Activated CD4-positive, alpha-beta memory T cell treated with anti-CD3 and anti-CD28 coated beads for 36 hours (primary cell): ENCODE measurements at regions not wholly inside any gene's neighbourhood (a gene's known extent, or its start where the extent isn't known, plus 50 kb on each side); places are given as distances from the start of the nearest gene placed in this dataset.
"Not testable (repeated sequence)": the region's sequence is repeated elsewhere in the genome, so short reads cannot be mapped to it uniquely, and the experiment has no call there.

ENCODE experiments used
- CTCF ChIA-PET: fragments of 350-600 bp; sonication (Branson Sonifier 250); formaldehyde crosslinking; loops from one replicate; lab custom pipeline; 2021; ENCODE audit warnings: antibody characterized with exemption, inconsistent platforms; lab: Charles Lee
- POLR2A ChIA-PET: fragments of 350-600 bp; sonication (Branson Sonifier 250); formaldehyde crosslinking; loops from one replicate; lab custom pipeline; 2021; ENCODE audit warnings: antibody characterized with exemption; lab: Charles Lee
- DNase-seq: peaks from one replicate; pipeline ENCODE4 v3.0.0-alpha.2; 2020
- H3K27ac Mint-ChIP-seq: one replicate; pipeline ENCODE4 v1.8.0; 2021; ENCODE audit warnings: mixed read lengths
- H3K27me3 Mint-ChIP-seq: one replicate; pipeline ENCODE4 v1.8.0; 2021; ENCODE audit warnings: mixed read lengths
- H3K36me3 Mint-ChIP-seq: one replicate; pipeline ENCODE4 v1.8.0; 2021; ENCODE audit warnings: mixed read lengths
- H3K4me1 Mint-ChIP-seq: one replicate; pipeline ENCODE4 v1.8.0; 2021; ENCODE audit warnings: low read depth, mixed read lengths
- H3K4me3 Mint-ChIP-seq: one replicate; pipeline ENCODE4 v1.8.0; 2021; ENCODE audit warnings: mild to moderate bottlenecking, mixed read lengths
- H3K9me3 Mint-ChIP-seq: one replicate; pipeline ENCODE4 v1.8.0; 2021; ENCODE audit warnings: mixed read lengths
- intact Hi-C: fragments of 100-400 bp; cut with micrococcal nuclease; formaldehyde crosslinking; loops from one replicate; pipeline ENCODE4 v1.15.1; 2023

GRCh38 chr12:102344691-102345090 lies 135.7 kb downstream of the IGF1 start:
- H3K4me1 Mint-ChIP-seq = no peaks in the 10 kb centered on the region
- DNase-seq = no peak
- intact Hi-C loops = no loop called here
- ChIA-PET CTCF (no interaction called here), POLR2A (no interaction called here)
- no peaks in the 10 kb centered on the region for H3K9me3 Mint-ChIP-seq
- H3K4me3 Mint-ChIP-seq = no peak overlapping the region
- no peak overlapping the region for H3K27ac Mint-ChIP-seq
- no peaks in the 10 kb centered on the region for H3K36me3 Mint-ChIP-seq
- peaks cover 4% of the 10 kb centered on the region for H3K27me3 Mint-ChIP-seq

- DNase-seq = no peak
- H3K27me3 Mint-ChIP-seq = peaks cover 4% of the 10 kb centered on the region
- POLR2A ChIA-PET = no interaction called here
These were observed 136.8 kb downstream of the IGF1 start for GRCh38 chr12:102343361-102344121.

GRCh38 chr12:102342281-102343006 lies 137.9 kb downstream of the IGF1 start:
- intact Hi-C loops = no loop called here
- no peak for DNase-seq
- H3K4me1 Mint-ChIP-seq = no peaks in the 10 kb centered on the region
- peaks cover under 1% of the 10 kb centered on the region for H3K27me3 Mint-ChIP-seq
- no peak overlapping the region for H3K4me3 Mint-ChIP-seq
- no peak overlapping the region for H3K27ac Mint-ChIP-seq
- CTCF ChIA-PET = no interaction called here
- H3K36me3 Mint-ChIP-seq = no peaks in the 10 kb centered on the region
- no peaks in the 10 kb centered on the region for H3K9me3 Mint-ChIP-seq
- POLR2A ChIA-PET = no interaction called here

More at GRCh38 chr12:102343361-102344121, 136.8 kb downstream of the IGF1 start:
- Mint-ChIP-seq H3K27ac (no peak overlapping the region), H3K4me1 (no peaks in the 10 kb centered on the region), H3K36me3 (no peaks in the 10 kb centered on the region), H3K9me3 (no peaks in the 10 kb centered on the region), H3K4me3 (no peak overlapping the region)
- intact Hi-C loops = no loop called here
- CTCF ChIA-PET = no interaction called here

- Mint-ChIP-seq H3K36me3 (no peaks in the 10 kb centered on the region), H3K9me3 (no peaks in the 10 kb centered on the region)
- CTCF ChIA-PET = no interaction called here
These were observed 137.1 kb upstream of the PMCH start for GRCh38 chr12:102334765-102335164.

GRCh38 chr12:102331419-102331818 lies 133.8 kb upstream of the PMCH start:
- H3K4me1 Mint-ChIP-seq = no peaks in the 10 kb centered on the region
- H3K4me3 Mint-ChIP-seq = no peak overlapping the region
- intact Hi-C loops = no loop called here
- CTCF ChIA-PET = no interaction called here
- no peak for DNase-seq
- H3K27ac Mint-ChIP-seq = no peak overlapping the region
- POLR2A ChIA-PET = no interaction called here
- H3K36me3 Mint-ChIP-seq = no peaks in the 10 kb centered on the region
- no peaks in the 10 kb centered on the region for H3K27me3 Mint-ChIP-seq
- no peaks in the 10 kb centered on the region for H3K9me3 Mint-ChIP-seq

More at GRCh38 chr12:102334765-102335164, 137.1 kb upstream of the PMCH start:
- H3K27ac Mint-ChIP-seq = no peak overlapping the region
- POLR2A ChIA-PET = no interaction called here
- H3K4me1 Mint-ChIP-seq = no peaks in the 10 kb centered on the region
- H3K27me3 Mint-ChIP-seq = no peaks in the 10 kb centered on the region
- no peak overlapping the region for H3K4me3 Mint-ChIP-seq
- intact Hi-C loops = no loop called here
- no peak for DNase-seq

GRCh38 chr12:102329883-102330282 lies 132.2 kb upstream of the PMCH start:
- Mint-ChIP-seq H3K4me1 (no peaks in the 10 kb centered on the region), H3K36me3 (no peaks in the 10 kb centered on the region), H3K27ac (no peak overlapping the region), H3K27me3 (no peaks in the 10 kb centered on the region), H3K9me3 (no peaks in the 10 kb centered on the region), H3K4me3 (no peak overlapping the region)
- DNase-seq = no peak
- POLR2A ChIA-PET = no interaction called here
- intact Hi-C loops = no loop called here
- CTCF ChIA-PET = no interaction called here

GRCh38 chr12:102326982-102327381 lies 129.3 kb upstream of the PMCH start:
- no peak for DNase-seq
- Mint-ChIP-seq H3K27me3 (no peaks in the 10 kb centered on the region), H3K36me3 (no peaks in the 10 kb centered on the region), H3K27ac (no peak overlapping the region), H3K9me3 (no peaks in the 10 kb centered on the region), H3K4me3 (no peak overlapping the region), H3K4me1 (no peaks in the 10 kb centered on the region)
- intact Hi-C loops = no loop called here
- CTCF ChIA-PET = interaction anchor here (0.6 kb wide), 1 partner anchor 390 kb away, joined by 3 read pairs; no protein-coding TSS in a partner anchor
- POLR2A ChIA-PET = no interaction called here

GRCh38 chr12:102325108-102325507 lies 127.5 kb upstream of the PMCH start:
- H3K4me1 Mint-ChIP-seq, H3K27ac Mint-ChIP-seq, H3K9me3 Mint-ChIP-seq, H3K27me3 Mint-ChIP-seq, POLR2A ChIA-PET, intact Hi-C loops, H3K4me3 Mint-ChIP-seq, DNase-seq, H3K36me3 Mint-ChIP-seq, CTCF ChIA-PET: not testable (repeated sequence)

GRCh38 chr12:102323799-102324198 lies 126.2 kb upstream of the PMCH start:
- no peaks in the 10 kb centered on the region for H3K27me3 Mint-ChIP-seq
- no peak overlapping the region for H3K4me3 Mint-ChIP-seq
- intact Hi-C loops = no loop called here
- no peaks in the 10 kb centered on the region for H3K36me3 Mint-ChIP-seq
- ChIA-PET POLR2A (interaction anchor here (0.6 kb wide), 1 partner anchor 326 kb away, joined by 7 read pairs; no protein-coding TSS in a partner anchor), CTCF (no interaction called here)
- no peaks in the 10 kb centered on the region for H3K9me3 Mint-ChIP-seq
- DNase-seq = no peak
- no peak overlapping the region for H3K27ac Mint-ChIP-seq
- no peaks in the 10 kb centered on the region for H3K4me1 Mint-ChIP-seq

- H3K4me3 Mint-ChIP-seq = no peak overlapping the region
- no peak overlapping the region for H3K27ac Mint-ChIP-seq
- H3K27me3 Mint-ChIP-seq = no peaks in the 10 kb centered on the region
- H3K36me3 Mint-ChIP-seq = no peaks in the 10 kb centered on the region
- DNase-seq = no peak
- no peaks in the 10 kb centered on the region for H3K9me3 Mint-ChIP-seq
- POLR2A ChIA-PET = no interaction called here
- CTCF ChIA-PET = no interaction called here
- intact Hi-C loops = no loop called here
- no peaks in the 10 kb centered on the region for H3K4me1 Mint-ChIP-seq
These were observed 124.6 kb upstream of the PMCH start for GRCh38 chr12:102322254-102322653.

- Mint-ChIP-seq H3K27me3 (no peaks in the 10 kb centered on the region), H3K27ac (no peak overlapping the region), H3K36me3 (no peaks in the 10 kb centered on the region), H3K9me3 (no peaks in the 10 kb centered on the region), H3K4me3 (no peak overlapping the region), H3K4me1 (no peaks in the 10 kb centered on the region)
- DNase-seq = no peak
- POLR2A ChIA-PET = no interaction called here
- CTCF ChIA-PET = no interaction called here
- intact Hi-C loops = no loop called here
These were observed 123.9 kb upstream of the PMCH start for GRCh38 chr12:102321305-102322082.

GRCh38 chr12:102317155-102317554 lies 119.5 kb upstream of the PMCH start:
- no peaks in the 10 kb centered on the region for H3K4me1 Mint-ChIP-seq

More at GRCh38 chr12:102317155-102317554, 119.5 kb upstream of the PMCH start:
- Mint-ChIP-seq H3K36me3 (no peaks in the 10 kb centered on the region), H3K27ac (no peak overlapping the region), H3K9me3 (no peaks in the 10 kb centered on the region), H3K27me3 (no peaks in the 10 kb centered on the region), H3K4me3 (no peak overlapping the region)
- DNase-seq = no peak
- intact Hi-C loops = no loop called here
- ChIA-PET CTCF (no interaction called here), POLR2A (no interaction called here)
